Smooth muscle cell (in vitro differentiated cells): ENCODE measurements at regions not wholly inside any gene's neighbourhood (a gene's known extent, or its start where the extent isn't known, plus 50 kb on each side); places are given as distances from the start of the nearest gene placed in this dataset.
"Not testable (repeated sequence)": the region's sequence is repeated elsewhere in the genome, so short reads cannot be mapped to it uniquely, and the experiment has no call there.

Source experiments
- DNase-seq: peaks from one replicate; lab custom pipeline; 2025; ENCODE audit not compliant: unreplicated experiment; lab: John Stamatoyannopoulos, UW
- H2AFZ ChIP-seq: fragments of 200-600 bp; sonication (generic); 2 replicates; pipeline ENCODE4 v1.6.0; 2016; ENCODE audit warnings: antibody characterized with exemption, low read depth, mild to moderate bottlenecking
- H3F3A ChIP-seq: fragments of 200-600 bp; sonication (generic); 2 replicates; pipeline ENCODE4 v1.6.0; 2017; ENCODE audit warnings: antibody characterized with exemption, low read depth
- H3K27ac ChIP-seq: fragments of 200-600 bp; sonication (generic); 2 replicates; pipeline ENCODE4 v1.5.1; 2016; ENCODE audit warnings: low read depth, mild to moderate bottlenecking
- H3K27me3 ChIP-seq: fragments of 200-600 bp; sonication (generic); 2 replicates; pipeline ENCODE4 v1.6.1; 2016; ENCODE audit warnings: low read depth, mild to moderate bottlenecking
- H3K36me3 ChIP-seq: fragments of 200-600 bp; sonication (generic); 2 replicates; pipeline ENCODE4 v1.5.1; 2016; ENCODE audit warnings: low read depth
- H3K4me1 ChIP-seq: fragments of 200-600 bp; sonication (generic); 2 replicates; pipeline ENCODE4 v1.5.1; 2016; ENCODE audit warnings: low read depth
- H3K4me2 ChIP-seq: fragments of 200-600 bp; sonication (generic); 2 replicates; pipeline ENCODE4 v1.6.0; 2016; ENCODE audit warnings: mild to moderate bottlenecking
- H3K4me3 ChIP-seq: fragments of 200-600 bp; sonication (generic); 2 replicates; pipeline ENCODE4 v1.5.1; 2016; ENCODE audit warnings: mild to moderate bottlenecking
- H3K79me2 ChIP-seq: fragments of 200-600 bp; sonication (generic); 2 replicates; pipeline ENCODE4 v1.6.0; 2016; ENCODE audit warnings: low read depth, mild to moderate bottlenecking
- H3K9ac ChIP-seq: fragments of 200-600 bp; sonication (generic); 2 replicates; pipeline ENCODE4 v1.6.0; 2016; ENCODE audit warnings: low read depth
- H3K9me3 ChIP-seq: fragments of 200-600 bp; sonication (generic); replicated peaks from 2 replicates; pipeline ENCODE4 v1.5.1; 2016; ENCODE audit warnings: low read depth
- H4K20me1 ChIP-seq: fragments of 200-600 bp; sonication (generic); 2 replicates; pipeline ENCODE4 v1.6.0; 2016; ENCODE audit warnings: low read depth
- CTCF ChIP-seq: fragments of 200-600 bp; sonication (generic); IDR thresholded peaks from 2 replicates; pipeline ENCODE4 v1.5.1; 2017; ENCODE audit warnings: borderline replicate concordance, mild to moderate bottlenecking, antibody characterized with exemption; ENCODE audit not compliant: insufficient read depth, poor library complexity, severe bottlenecking
- WGBS: methylation state at CpG from one replicate; pipeline ENCODE4 v1.1.7; 2016; ENCODE audit warnings: low lambda C conversion rate; 5-methylcytosine and 5-hydroxymethylcytosine counted together

DNA sequence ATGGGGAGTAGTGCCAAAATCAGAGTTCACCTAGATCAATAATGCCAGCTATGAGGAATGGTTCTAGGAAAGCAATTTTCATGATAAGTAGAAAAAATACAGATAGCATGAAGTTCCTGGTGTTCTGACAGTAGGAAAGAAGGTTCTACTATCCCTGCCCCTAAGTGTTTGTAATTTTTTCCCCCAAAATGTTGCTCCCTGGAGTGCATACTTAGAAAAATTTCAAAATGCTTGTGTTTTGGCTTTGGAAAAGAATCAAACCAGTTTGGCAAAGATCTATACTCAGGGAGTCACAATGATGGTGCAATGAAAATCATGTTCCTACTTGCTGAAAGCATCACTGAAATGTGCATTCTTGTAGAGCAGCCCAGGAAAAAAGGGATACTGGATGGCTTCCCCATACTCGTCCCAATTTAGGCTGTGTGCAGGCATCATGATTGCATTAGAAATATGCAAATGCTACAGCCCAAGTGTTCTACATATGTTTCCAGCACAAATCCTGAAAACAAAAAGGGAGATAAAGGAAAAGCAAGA, 74.7 kb downstream of the LPAR4 start:
- H2AFZ ChIP-seq: no peak overlapping the region
- no peak for TF ChIP-seq CTCF
- H3K79me2 ChIP-seq: no peaks in the 10 kb centered on the region
- H3K27me3 ChIP-seq: no peaks in the 10 kb centered on the region
- H3K9me3 ChIP-seq: no peaks in the 10 kb centered on the region
- 87% methylated on average over 1 of the region's 1 CpG for WGBS
- H3K27ac ChIP-seq: no peak overlapping the region
- H4K20me1 ChIP-seq: no peaks in the 10 kb centered on the region
- H3K9ac ChIP-seq: no peak overlapping the region
- no peak for DNase-seq
- no peak overlapping the region for H3K4me2 ChIP-seq
- H3K4me1 ChIP-seq: no peaks in the 10 kb centered on the region
- no peak overlapping the region for H3K4me3 ChIP-seq
- H3F3A ChIP-seq: no peaks in the 10 kb centered on the region
- H3K36me3 ChIP-seq: no peaks in the 10 kb centered on the region

DNA sequence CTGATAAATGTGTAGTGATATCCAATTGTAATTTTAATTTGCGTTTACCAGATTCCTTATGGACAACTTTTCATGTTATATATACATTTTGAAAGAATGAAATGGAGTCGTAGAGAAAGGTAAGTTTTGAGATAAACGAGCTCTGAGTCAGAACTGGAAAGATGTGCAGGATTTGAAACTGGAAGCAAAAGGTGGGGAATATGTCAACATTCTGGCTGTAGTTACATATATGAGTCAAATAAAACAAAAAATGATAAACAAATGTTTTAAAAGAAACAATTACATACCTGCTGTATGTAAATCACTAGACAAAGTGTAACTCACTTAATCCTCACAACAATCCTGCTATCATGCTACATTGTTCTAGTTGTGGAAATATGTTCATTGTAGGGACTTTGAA, 84.0 kb downstream of the LPAR4 start:
- Histone ChIP-seq H3K4me3 (no peak overlapping the region), H2AFZ (no peak overlapping the region), H3F3A (no peaks in the 10 kb centered on the region), H3K36me3 (no peaks in the 10 kb centered on the region), H3K9ac (no peak overlapping the region), H3K9me3 (no peaks in the 10 kb centered on the region), H3K27me3 (no peaks in the 10 kb centered on the region), H3K27ac (no peak overlapping the region), H3K79me2 (no peaks in the 10 kb centered on the region), H4K20me1 (no peaks in the 10 kb centered on the region), H3K4me2 (no peak overlapping the region), H3K4me1 (no peaks in the 10 kb centered on the region)
- no peak for DNase-seq
- no peak for TF ChIP-seq CTCF
- WGBS: 75% methylated on average over 3 of the region's 3 CpGs

- Histone ChIP-seq H3K4me3 (no peak overlapping the region), H3K9ac (no peak overlapping the region), H3K4me2 (no peak overlapping the region), H3F3A (no peaks in the 10 kb centered on the region), H3K4me1 (no peaks in the 10 kb centered on the region), H3K79me2 (no peaks in the 10 kb centered on the region), H4K20me1 (no peaks in the 10 kb centered on the region), H2AFZ (no peak overlapping the region), H3K36me3 (no peaks in the 10 kb centered on the region), H3K27me3 (no peaks in the 10 kb centered on the region), H3K9me3 (no peaks in the 10 kb centered on the region), H3K27ac (no peak overlapping the region)
- TF ChIP-seq CTCF: no peak
- DNase-seq: no peak
Observed at GRCh38 chrX:78838709-78839108, 91.2 kb downstream of the LPAR4 start.

DNA sequence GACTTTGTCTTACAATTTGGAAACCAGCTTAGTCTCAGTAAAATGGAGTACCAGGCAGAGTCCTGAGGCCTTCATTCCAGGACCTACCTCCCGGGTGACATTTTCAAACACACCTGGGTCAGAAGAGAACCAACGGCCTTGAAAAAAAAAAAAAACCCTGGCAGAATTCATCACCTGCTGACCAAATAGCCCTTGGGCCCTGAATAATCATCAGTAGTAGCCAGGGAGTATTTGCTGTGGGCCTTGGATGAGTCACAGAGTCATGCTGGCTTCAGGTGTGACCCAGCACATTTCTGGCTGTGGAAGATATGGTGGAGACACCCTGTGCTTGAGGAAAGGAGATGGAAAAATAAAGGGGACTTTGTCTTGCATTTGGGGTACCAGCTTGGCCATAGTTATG, 92.2 kb downstream of the LPAR4 start:
- Histone ChIP-seq H3K27me3 (no peaks in the 10 kb centered on the region), H3K9me3 (no peaks in the 10 kb centered on the region), H3K4me3 (no peak overlapping the region), H3K36me3 (no peaks in the 10 kb centered on the region), H3K79me2 (no peaks in the 10 kb centered on the region), H3K4me1 (no peaks in the 10 kb centered on the region), H4K20me1 (no peaks in the 10 kb centered on the region), H2AFZ (no peak overlapping the region), H3K4me2 (no peak overlapping the region), H3K9ac (no peak overlapping the region), H3K27ac (no peak overlapping the region), H3F3A (no peaks in the 10 kb centered on the region)
- DNase-seq: no peak
- WGBS: 87% methylated on average over 2 of the region's 2 CpGs
- no peak for TF ChIP-seq CTCF

DNA sequence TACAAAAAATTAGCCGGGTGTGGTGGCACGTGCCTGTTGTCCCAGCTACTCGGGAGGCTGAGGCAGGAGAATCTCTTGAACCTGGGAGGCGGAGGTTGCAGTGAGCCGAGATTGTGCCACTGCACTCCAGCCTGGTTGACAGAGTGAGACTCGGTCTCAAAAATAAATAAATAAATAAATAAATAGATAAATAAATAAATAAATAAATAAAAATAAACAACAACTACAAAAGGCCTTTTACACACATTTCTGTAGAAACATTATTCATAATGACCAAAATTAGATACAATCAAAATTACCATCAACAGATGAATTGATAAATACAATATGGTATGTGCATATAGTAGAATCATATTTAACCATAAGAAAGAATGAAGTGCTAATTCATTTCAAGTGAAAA, 96.7 kb downstream of the LPAR4 start:
- not testable (repeated sequence) for H3K36me3 ChIP-seq

GRCh38 chrX:78881248-78881647, 63.9 kb upstream of the P2RY10 start:
- not testable (repeated sequence) for H3K27me3 ChIP-seq, H3K9me3 ChIP-seq, H3K27ac ChIP-seq, DNase-seq, H3K4me1 ChIP-seq, H3K4me2 ChIP-seq, H3F3A ChIP-seq, H3K36me3 ChIP-seq, H3K4me3 ChIP-seq, H4K20me1 ChIP-seq, H2AFZ ChIP-seq, H3K79me2 ChIP-seq, H3K9ac ChIP-seq
- 91% methylated on average over 3 of the region's 3 CpGs for WGBS

More for the DNA sequence above, 96.7 kb downstream of the LPAR4 start:
- DNase-seq, H3K4me2 ChIP-seq, H2AFZ ChIP-seq, H3K4me1 ChIP-seq, H3K27ac ChIP-seq, H3K9ac ChIP-seq, H4K20me1 ChIP-seq, H3K9me3 ChIP-seq, H3K4me3 ChIP-seq, H3K79me2 ChIP-seq, H3F3A ChIP-seq, H3K27me3 ChIP-seq: not testable (repeated sequence)
- WGBS: 85% methylated on average over 6 of the region's 6 CpGs
